GM23338 (cell line): ENCODE measurements at regions not wholly inside any gene's neighbourhood (a gene's known extent, or its start where the extent isn't known, plus 50 kb on each side); places are given as distances from the start of the nearest gene placed in this dataset.

Source experiments
- ATAC-seq: fragments of 200-7000 bp; cut with Tn5 transposase; 3 replicates; pipeline ENCODE4 v1.9.1; 2020
- DNase-seq: peaks from one replicate; pipeline ENCODE4 v3.0.0-alpha.2; 2015; ENCODE audit warnings: low spot score
- H2AFZ ChIP-seq: fragments of 200-600 bp; sonication (generic); 2 replicates; pipeline ENCODE4 v1.8.0; 2016; ENCODE audit warnings: antibody characterized with exemption, mild to moderate bottlenecking, moderate library complexity
- H3F3A ChIP-seq: fragments of 200-600 bp; sonication (generic); replicated peaks from 2 replicates; pipeline ENCODE4 v1.8.0; 2017; ENCODE audit warnings: antibody characterized with exemption, mixed run types, low read depth
- H3K27ac ChIP-seq: fragments of 200-600 bp; sonication (generic); 2 replicates; pipeline ENCODE4 v1.6.1; 2016; ENCODE audit warnings: low read depth
- H3K27me3 ChIP-seq: fragments of 200-600 bp; sonication (generic); 2 replicates; pipeline ENCODE4 v1.8.0; 2016; ENCODE audit warnings: mild to moderate bottlenecking, mixed run types, moderate library complexity; ENCODE audit not compliant: insufficient read depth
- H3K36me3 ChIP-seq: fragments of 200-600 bp; sonication (generic); 2 replicates; pipeline ENCODE4 v1.8.0; 2016; ENCODE audit warnings: mild to moderate bottlenecking; ENCODE audit not compliant: insufficient read depth
- H3K4me1 ChIP-seq: fragments of 200-600 bp; sonication (generic); 2 replicates; pipeline ENCODE4 v1.8.0; 2016; ENCODE audit warnings: mild to moderate bottlenecking, moderate library complexity; ENCODE audit not compliant: insufficient read depth
- H3K4me2 ChIP-seq: fragments of 200-600 bp; sonication (generic); 2 replicates; pipeline ENCODE4 v1.7.1; 2017; ENCODE audit warnings: mixed run types
- H3K4me3 ChIP-seq: fragments of 200-600 bp; sonication (generic); 2 replicates; pipeline ENCODE4 v1.6.1; 2016; ENCODE audit warnings: mixed run types
- H3K79me2 ChIP-seq: fragments of 200-600 bp; sonication (generic); replicated peaks from 2 replicates; pipeline ENCODE4 v1.8.0; 2017; ENCODE audit warnings: mild to moderate bottlenecking; ENCODE audit not compliant: insufficient read depth
- H3K9me2 ChIP-seq: fragments of 200-600 bp; sonication (generic); 2 replicates; pipeline ENCODE4 v1.8.0; 2017; ENCODE audit not compliant: insufficient read depth
- H4K20me1 ChIP-seq: fragments of 200-600 bp; sonication (generic); replicated peaks from 2 replicates; pipeline ENCODE4 v1.8.0; 2017; ENCODE audit warnings: mild to moderate bottlenecking; ENCODE audit not compliant: insufficient read depth
- H3K27ac Mint-ChIP-seq: 2 replicates; pipeline ENCODE4 v1.8.0; 2020; ENCODE audit warnings: inconsistent platforms, mild to moderate bottlenecking, moderate library complexity, mixed read lengths
- H3K27me3 Mint-ChIP-seq: 3 replicates; pipeline ENCODE4 v1.8.0; 2022; ENCODE audit warnings: low read depth, mild to moderate bottlenecking, moderate library complexity, mixed read lengths, inconsistent platforms; ENCODE audit not compliant: insufficient read depth, poor library complexity
- H3K36me3 Mint-ChIP-seq: 3 replicates; pipeline ENCODE4 v1.8.0; 2021; ENCODE audit warnings: low read depth, mild to moderate bottlenecking, inconsistent platforms, moderate library complexity, mixed read lengths
- H3K4me1 Mint-ChIP-seq: 3 replicates; pipeline ENCODE4 v1.8.0; 2020; ENCODE audit warnings: mild to moderate bottlenecking, inconsistent platforms, mixed read lengths
- H3K4me3 Mint-ChIP-seq: 3 replicates; pipeline ENCODE4 v1.8.0; 2021; ENCODE audit warnings: moderate library complexity, mild to moderate bottlenecking, inconsistent platforms, mixed read lengths
- H3K9me3 Mint-ChIP-seq: 3 replicates; pipeline ENCODE4 v1.8.0; 2020; ENCODE audit warnings: moderate library complexity, mild to moderate bottlenecking, inconsistent platforms, mixed read lengths
- CREB1 ChIP-seq: fragments of 250-450 bp; sonication (Bioruptor Pico); IDR thresholded peaks from 2 replicates; pipeline ENCODE4 v1.5.0; 2020; ENCODE audit warnings: low read depth, mild to moderate bottlenecking, moderate library complexity
- EZH2phosphoT487 ChIP-seq: fragments of 200-600 bp; sonication (generic); IDR thresholded peaks from one replicate; pipeline ENCODE4 v1.8.1; 2018; ENCODE audit warnings: antibody characterized with exemption; ENCODE audit not compliant: unreplicated experiment
- JUNB ChIP-seq: IDR thresholded peaks from one replicate; pipeline ENCODE4 v1.6.1; 2016; ENCODE audit warnings: antibody characterized with exemption; ENCODE audit not compliant: unreplicated experiment
- POLR2AphosphoS5 ChIP-seq: IDR thresholded peaks from 2 replicates; pipeline ENCODE4 v1.6.1; 2016; ENCODE audit warnings: antibody characterized with exemption, low read depth
- STAT1 ChIP-seq: IDR thresholded peaks from one replicate; pipeline ENCODE4 v1.6.1; 2016; ENCODE audit warnings: antibody characterized with exemption; ENCODE audit not compliant: unreplicated experiment
- ZNF114 ChIP-seq: fragments of 250-450 bp; sonication (Bioruptor Pico); IDR thresholded peaks from 2 replicates; pipeline ENCODE4 v1.5.0; 2020; ENCODE audit warnings: mild to moderate bottlenecking, moderate library complexity
- ZNF331 ChIP-seq: fragments of 250-450 bp; sonication (Bioruptor Pico); IDR thresholded peaks from 2 replicates; pipeline ENCODE4 v1.5.0; 2020; ENCODE audit warnings: low read depth, mild to moderate bottlenecking, moderate library complexity
- TF ChIP-seq, protein P1 (sequence below): IDR thresholded peaks from 2 replicates; pipeline ENCODE4 v1.6.1; 2016; ENCODE audit warnings: antibody characterized with exemption
- TF ChIP-seq, protein P2 (sequence below): fragments of 250-450 bp; sonication (Bioruptor Pico); IDR thresholded peaks from 2 replicates; pipeline ENCODE4 v1.5.0; 2020; ENCODE audit warnings: mild to moderate bottlenecking, moderate library complexity
- TF ChIP-seq, protein P3 (sequence below): IDR thresholded peaks from one replicate; pipeline ENCODE4 v1.6.1; 2018; ENCODE audit warnings: antibody characterized with exemption; ENCODE audit not compliant: unreplicated experiment

GRCh38 chr20:10135438-10135837, 83.2 kb upstream of the SNAP25 start:
- Histone ChIP-seq H3K27ac (no peak overlapping the region), H3K4me3 (no peak overlapping the region), H4K20me1 (no peaks in the 10 kb centered on the region), H3K27me3 (no peaks in the 10 kb centered on the region), H3K4me2 (no peak overlapping the region), H3F3A (no peaks in the 10 kb centered on the region), H3K36me3 (no peaks in the 10 kb centered on the region), H3K4me1 (peaks cover 20% of the 10 kb centered on the region), H3K79me2 (no peaks in the 10 kb centered on the region), H3K9me2 (peaks cover 5% of the 10 kb centered on the region; the same call in 1 of the 2 replicates), H2AFZ (no peak overlapping the region)
- Mint-ChIP-seq H3K27ac (no peak overlapping the region), H3K9me3 (no peaks in the 10 kb centered on the region), H3K36me3 (no peaks in the 10 kb centered on the region), H3K4me3 (no peak overlapping the region), H3K27me3 (peaks cover 3% of the 10 kb centered on the region), H3K4me1 (peaks cover 27% of the 10 kb centered on the region)
- ATAC-seq (no peak), DNase-seq (peak; percentile 17)
- TF ChIP-seq JUNB: no peak
- TF ChIP-seq STAT1: no peak
- TF ChIP-seq, protein P1, sequence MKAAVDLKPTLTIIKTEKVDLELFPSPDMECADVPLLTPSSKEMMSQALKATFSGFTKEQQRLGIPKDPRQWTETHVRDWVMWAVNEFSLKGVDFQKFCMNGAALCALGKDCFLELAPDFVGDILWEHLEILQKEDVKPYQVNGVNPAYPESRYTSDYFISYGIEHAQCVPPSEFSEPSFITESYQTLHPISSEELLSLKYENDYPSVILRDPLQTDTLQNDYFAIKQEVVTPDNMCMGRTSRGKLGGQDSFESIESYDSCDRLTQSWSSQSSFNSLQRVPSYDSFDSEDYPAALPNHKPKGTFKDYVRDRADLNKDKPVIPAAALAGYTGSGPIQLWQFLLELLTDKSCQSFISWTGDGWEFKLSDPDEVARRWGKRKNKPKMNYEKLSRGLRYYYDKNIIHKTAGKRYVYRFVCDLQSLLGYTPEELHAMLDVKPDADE: no peak
- no peak for TF ChIP-seq ZNF114 (CRISPR knock-in tag)
- no peak for TF ChIP-seq EZH2phosphoT487
- TF ChIP-seq, protein P2, sequence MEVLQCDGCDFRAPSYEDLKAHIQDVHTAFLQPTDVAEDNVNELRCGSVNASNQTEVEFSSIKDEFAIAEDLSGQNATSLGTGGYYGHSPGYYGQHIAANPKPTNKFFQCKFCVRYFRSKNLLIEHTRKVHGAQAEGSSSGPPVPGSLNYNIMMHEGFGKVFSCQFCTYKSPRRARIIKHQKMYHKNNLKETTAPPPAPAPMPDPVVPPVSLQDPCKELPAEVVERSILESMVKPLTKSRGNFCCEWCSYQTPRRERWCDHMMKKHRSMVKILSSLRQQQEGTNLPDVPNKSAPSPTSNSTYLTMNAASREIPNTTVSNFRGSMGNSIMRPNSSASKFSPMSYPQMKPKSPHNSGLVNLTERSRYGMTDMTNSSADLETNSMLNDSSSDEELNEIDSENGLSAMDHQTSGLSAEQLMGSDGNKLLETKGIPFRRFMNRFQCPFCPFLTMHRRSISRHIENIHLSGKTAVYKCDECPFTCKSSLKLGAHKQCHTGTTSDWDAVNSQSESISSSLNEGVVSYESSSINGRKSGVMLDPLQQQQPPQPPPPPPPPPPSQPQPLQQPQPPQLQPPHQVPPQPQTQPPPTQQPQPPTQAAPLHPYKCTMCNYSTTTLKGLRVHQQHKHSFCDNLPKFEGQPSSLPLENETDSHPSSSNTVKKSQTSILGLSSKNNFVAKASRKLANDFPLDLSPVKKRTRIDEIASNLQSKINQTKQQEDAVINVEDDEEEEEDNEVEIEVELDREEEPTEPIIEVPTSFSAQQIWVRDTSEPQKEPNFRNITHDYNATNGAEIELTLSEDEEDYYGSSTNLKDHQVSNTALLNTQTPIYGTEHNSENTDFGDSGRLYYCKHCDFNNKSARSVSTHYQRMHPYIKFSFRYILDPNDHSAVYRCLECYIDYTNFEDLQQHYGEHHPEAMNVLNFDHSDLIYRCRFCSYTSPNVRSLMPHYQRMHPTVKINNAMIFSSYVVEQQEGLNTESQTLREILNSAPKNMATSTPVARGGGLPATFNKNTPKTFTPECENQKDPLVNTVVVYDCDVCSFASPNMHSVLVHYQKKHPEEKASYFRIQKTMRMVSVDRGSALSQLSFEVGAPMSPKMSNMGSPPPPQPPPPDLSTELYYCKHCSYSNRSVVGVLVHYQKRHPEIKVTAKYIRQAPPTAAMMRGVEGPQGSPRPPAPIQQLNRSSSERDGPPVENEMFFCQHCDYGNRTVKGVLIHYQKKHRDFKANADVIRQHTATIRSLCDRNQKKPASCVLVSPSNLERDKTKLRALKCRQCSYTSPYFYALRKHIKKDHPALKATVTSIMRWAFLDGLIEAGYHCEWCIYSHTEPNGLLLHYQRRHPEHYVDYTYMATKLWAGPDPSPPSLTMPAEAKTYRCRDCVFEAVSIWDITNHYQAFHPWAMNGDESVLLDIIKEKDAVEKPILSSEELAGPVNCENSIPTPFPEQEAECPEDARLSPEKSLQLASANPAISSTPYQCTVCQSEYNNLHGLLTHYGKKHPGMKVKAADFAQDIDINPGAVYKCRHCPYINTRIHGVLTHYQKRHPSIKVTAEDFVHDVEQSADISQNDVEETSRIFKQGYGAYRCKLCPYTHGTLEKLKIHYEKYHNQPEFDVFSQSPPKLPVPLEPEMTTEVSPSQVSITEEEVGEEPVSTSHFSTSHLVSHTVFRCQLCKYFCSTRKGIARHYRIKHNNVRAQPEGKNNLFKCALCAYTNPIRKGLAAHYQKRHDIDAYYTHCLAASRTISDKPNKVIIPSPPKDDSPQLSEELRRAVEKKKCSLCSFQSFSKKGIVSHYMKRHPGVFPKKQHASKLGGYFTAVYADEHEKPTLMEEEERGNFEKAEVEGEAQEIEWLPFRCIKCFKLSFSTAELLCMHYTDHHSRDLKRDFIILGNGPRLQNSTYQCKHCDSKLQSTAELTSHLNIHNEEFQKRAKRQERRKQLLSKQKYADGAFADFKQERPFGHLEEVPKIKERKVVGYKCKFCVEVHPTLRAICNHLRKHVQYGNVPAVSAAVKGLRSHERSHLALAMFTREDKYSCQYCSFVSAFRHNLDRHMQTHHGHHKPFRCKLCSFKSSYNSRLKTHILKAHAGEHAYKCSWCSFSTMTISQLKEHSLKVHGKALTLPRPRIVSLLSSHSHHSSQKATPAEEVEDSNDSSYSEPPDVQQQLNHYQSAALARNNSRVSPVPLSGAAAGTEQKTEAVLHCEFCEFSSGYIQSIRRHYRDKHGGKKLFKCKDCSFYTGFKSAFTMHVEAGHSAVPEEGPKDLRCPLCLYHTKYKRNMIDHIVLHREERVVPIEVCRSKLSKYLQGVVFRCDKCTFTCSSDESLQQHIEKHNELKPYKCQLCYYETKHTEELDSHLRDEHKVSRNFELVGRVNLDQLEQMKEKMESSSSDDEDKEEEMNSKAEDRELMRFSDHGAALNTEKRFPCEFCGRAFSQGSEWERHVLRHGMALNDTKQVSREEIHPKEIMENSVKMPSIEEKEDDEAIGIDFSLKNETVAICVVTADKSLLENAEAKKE (CRISPR knock-in tag): no peak
- TF ChIP-seq ZNF331 (CRISPR knock-in tag): no peak
- TF ChIP-seq, protein P3, sequence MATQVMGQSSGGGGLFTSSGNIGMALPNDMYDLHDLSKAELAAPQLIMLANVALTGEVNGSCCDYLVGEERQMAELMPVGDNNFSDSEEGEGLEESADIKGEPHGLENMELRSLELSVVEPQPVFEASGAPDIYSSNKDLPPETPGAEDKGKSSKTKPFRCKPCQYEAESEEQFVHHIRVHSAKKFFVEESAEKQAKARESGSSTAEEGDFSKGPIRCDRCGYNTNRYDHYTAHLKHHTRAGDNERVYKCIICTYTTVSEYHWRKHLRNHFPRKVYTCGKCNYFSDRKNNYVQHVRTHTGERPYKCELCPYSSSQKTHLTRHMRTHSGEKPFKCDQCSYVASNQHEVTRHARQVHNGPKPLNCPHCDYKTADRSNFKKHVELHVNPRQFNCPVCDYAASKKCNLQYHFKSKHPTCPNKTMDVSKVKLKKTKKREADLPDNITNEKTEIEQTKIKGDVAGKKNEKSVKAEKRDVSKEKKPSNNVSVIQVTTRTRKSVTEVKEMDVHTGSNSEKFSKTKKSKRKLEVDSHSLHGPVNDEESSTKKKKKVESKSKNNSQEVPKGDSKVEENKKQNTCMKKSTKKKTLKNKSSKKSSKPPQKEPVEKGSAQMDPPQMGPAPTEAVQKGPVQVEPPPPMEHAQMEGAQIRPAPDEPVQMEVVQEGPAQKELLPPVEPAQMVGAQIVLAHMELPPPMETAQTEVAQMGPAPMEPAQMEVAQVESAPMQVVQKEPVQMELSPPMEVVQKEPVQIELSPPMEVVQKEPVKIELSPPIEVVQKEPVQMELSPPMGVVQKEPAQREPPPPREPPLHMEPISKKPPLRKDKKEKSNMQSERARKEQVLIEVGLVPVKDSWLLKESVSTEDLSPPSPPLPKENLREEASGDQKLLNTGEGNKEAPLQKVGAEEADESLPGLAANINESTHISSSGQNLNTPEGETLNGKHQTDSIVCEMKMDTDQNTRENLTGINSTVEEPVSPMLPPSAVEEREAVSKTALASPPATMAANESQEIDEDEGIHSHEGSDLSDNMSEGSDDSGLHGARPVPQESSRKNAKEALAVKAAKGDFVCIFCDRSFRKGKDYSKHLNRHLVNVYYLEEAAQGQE: no peak
- no peak for TF ChIP-seq POLR2AphosphoS5
- TF ChIP-seq CREB1: no peak
